ENCODE measurements at regions not wholly inside any gene's neighbourhood (a gene's known extent, or its start where the extent isn't known, plus 50 kb on each side); places are given as distances from the start of the nearest gene placed in this dataset.

DNA sequence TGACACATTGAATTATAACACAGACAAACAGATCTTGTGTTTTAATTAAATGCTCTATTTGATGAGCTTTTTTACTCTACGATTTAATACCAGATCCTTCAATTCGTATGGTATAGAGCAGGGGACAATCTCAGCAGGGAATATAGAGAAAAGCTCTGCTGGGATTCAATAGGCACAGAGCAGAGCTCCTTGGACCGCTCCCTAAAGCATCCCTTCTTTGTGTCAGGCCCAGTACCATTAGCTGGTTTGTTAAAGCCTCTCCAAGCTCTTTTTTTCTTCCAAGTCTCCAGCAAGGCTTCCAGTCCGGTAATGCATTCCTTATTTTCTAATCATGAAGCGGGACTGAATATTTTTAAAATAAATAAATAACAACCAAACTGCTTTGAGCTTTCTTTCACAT is 466.0 kb downstream of the NR4A2 start:
- TF ChIP-seq POLR2A (IDR thresholded peaks at IDR 0.05) (no peak), POLR2AphosphoS5 (IDR thresholded peaks at IDR 0.05) (no peak), EP300 (IDR thresholded peaks at IDR 0.05) (no peak)
- TF ChIP-seq, protein P1, sequence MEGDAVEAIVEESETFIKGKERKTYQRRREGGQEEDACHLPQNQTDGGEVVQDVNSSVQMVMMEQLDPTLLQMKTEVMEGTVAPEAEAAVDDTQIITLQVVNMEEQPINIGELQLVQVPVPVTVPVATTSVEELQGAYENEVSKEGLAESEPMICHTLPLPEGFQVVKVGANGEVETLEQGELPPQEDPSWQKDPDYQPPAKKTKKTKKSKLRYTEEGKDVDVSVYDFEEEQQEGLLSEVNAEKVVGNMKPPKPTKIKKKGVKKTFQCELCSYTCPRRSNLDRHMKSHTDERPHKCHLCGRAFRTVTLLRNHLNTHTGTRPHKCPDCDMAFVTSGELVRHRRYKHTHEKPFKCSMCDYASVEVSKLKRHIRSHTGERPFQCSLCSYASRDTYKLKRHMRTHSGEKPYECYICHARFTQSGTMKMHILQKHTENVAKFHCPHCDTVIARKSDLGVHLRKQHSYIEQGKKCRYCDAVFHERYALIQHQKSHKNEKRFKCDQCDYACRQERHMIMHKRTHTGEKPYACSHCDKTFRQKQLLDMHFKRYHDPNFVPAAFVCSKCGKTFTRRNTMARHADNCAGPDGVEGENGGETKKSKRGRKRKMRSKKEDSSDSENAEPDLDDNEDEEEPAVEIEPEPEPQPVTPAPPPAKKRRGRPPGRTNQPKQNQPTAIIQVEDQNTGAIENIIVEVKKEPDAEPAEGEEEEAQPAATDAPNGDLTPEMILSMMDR (IDR thresholded peaks at IDR 0.05) = no peak
- no peak overlapping the region for H3K4me3 ChIP-seq
- H3K9me3 ChIP-seq = no peaks in the 10 kb centered on the region
- H3K4me1 ChIP-seq = no peaks in the 10 kb centered on the region
- no peaks in the 10 kb centered on the region for H3K27me3 ChIP-seq
- no peaks in the 10 kb centered on the region for H3K36me3 ChIP-seq
- WGBS, 2 donors (ENCODE audit: low coverage in 1 of 2) = 82 to 89% methylated on average over 4 to 5 of the region's 5 CpGs
- H3K27ac ChIP-seq = no peak overlapping the region
- no peak for ATAC-seq

DNA sequence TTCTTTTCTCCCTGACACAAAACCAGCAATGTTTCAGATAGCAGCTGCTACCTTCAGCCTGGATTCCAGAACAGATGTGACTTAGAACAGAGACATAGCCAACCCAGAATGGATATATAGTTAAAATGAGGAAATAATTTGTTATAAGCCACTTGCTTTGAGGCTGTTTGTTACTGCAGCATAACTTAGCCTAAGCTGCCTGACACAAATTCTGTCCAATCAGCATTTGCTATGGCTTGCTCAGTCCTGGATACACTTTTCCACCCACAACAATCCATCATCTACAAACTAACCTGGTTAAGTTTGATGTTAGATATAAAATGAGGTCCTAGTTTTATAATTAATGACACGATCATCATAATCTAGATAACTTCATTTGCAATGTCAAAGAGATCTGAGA is 480.4 kb downstream of the NR4A2 start:
- TF ChIP-seq POLR2A (IDR thresholded peaks at IDR 0.05) (no peak), POLR2AphosphoS5 (IDR thresholded peaks at IDR 0.05) (no peak), EP300 (IDR thresholded peaks at IDR 0.05) (no peak)
- TF ChIP-seq, protein P1 (IDR thresholded peaks at IDR 0.05) = no peak
- ATAC-seq = no peak
- H3K27me3 ChIP-seq = no peaks in the 10 kb centered on the region
- H3K9me3 ChIP-seq = no peaks in the 10 kb centered on the region
- H3K4me1 ChIP-seq = no peaks in the 10 kb centered on the region
- no peak overlapping the region for H3K27ac ChIP-seq
- H3K4me3 ChIP-seq = no peak overlapping the region
- no peaks in the 10 kb centered on the region for H3K36me3 ChIP-seq
- 82 to 100% methylated on average over 1 of the region's 1 CpG for WGBS, 2 donors (ENCODE audit: low coverage in 1 of 2)

DNA sequence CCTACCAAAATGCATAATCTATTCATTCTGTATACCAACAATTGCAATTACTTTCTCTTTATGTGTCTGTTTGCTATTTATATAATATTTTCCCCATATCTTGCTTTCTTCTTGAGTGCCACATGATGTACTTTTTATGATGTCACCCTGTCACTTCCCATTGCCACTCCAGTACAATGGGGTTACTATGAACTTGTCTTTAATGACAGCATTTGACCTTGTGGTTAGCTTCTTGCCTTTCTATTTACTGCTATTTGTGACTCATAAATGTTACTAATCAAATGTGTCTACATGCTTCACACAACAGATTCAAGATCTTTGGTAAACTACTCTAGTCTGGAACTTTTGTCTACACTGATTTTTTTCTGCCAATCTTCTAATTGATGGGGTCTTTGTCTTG is 486.3 kb downstream of the NR4A2 start:
- no peak for ATAC-seq
- Histone ChIP-seq H3K27ac (no peak overlapping the region), H3K9me3 (no peaks in the 10 kb centered on the region), H3K36me3 (no peaks in the 10 kb centered on the region), H3K4me1 (no peaks in the 10 kb centered on the region), H3K27me3 (no peaks in the 10 kb centered on the region), H3K4me3 (no peak overlapping the region)
- TF ChIP-seq, protein P1 (IDR thresholded peaks at IDR 0.05) = no peak
- TF ChIP-seq POLR2AphosphoS5 (IDR thresholded peaks at IDR 0.05) (no peak), EP300 (IDR thresholded peaks at IDR 0.05) (no peak), POLR2A (IDR thresholded peaks at IDR 0.05) (no peak)

DNA sequence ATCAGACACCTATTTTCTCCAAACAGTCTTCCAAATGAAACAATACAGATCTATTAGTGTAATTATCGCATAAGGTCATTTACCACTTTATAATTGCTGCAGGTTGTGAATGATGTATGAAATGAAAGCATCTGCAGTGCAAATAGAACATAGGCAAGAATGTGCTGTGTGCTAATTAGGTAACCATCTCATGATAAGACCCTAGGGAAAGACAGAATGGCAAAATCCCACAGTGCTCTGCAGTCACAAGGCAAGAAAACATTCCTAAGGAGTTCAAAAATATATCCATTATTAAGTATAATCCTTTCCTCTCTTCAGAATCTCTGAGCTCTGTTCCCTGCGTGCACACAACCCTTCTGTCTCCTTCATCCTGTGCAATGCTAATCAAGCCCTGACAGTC is 488.1 kb downstream of the NR4A2 start:
- Histone ChIP-seq H3K4me1 (no peaks in the 10 kb centered on the region), H3K9me3 (no peaks in the 10 kb centered on the region), H3K27me3 (no peaks in the 10 kb centered on the region), H3K4me3 (no peak overlapping the region), H3K36me3 (no peaks in the 10 kb centered on the region), H3K27ac (no peak overlapping the region)
- WGBS, 2 donors (ENCODE audit: low coverage in 1 of 2) = 74 to 78% methylated on average over 2 of the region's 2 CpGs
- ATAC-seq = no peak
- TF ChIP-seq POLR2A (IDR thresholded peaks at IDR 0.05) (no peak), EP300 (IDR thresholded peaks at IDR 0.05) (no peak), POLR2AphosphoS5 (IDR thresholded peaks at IDR 0.05) (no peak)
- TF ChIP-seq, protein P1 (IDR thresholded peaks at IDR 0.05) = no peak

DNA sequence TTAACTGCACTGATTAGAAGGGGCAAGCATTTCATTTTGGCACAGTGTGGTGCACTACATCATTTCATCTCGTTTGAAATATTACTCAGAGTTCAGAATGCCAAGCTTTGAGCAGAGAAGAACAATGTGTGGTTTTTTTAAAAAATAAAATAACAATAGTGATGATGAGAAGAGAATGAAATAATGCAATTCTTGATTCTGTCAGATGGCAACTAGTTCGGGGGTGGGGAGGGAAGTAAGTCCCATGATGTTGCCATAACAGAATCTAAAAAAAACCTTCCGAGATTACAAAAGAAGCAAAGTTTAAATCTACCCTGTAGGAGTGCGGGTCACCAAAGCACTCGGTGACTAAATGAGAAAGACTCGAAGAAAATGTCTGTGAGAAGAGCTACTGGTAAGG is 490.4 kb downstream of the NR4A2 start:
- Histone ChIP-seq H3K27ac (no peak overlapping the region), H3K27me3 (no peaks in the 10 kb centered on the region), H3K4me3 (no peak overlapping the region), H3K9me3 (no peaks in the 10 kb centered on the region), H3K36me3 (no peaks in the 10 kb centered on the region), H3K4me1 (no peaks in the 10 kb centered on the region)
- 29 to 48% methylated on average over 6 of the region's 6 CpGs for WGBS, 2 donors (ENCODE audit: low coverage in 1 of 2)
- TF ChIP-seq POLR2A (IDR thresholded peaks at IDR 0.05) = no peak
- TF ChIP-seq, protein P1 (IDR thresholded peaks at IDR 0.05) = no peak
- no peak for TF ChIP-seq EP300 (IDR thresholded peaks at IDR 0.05)
- TF ChIP-seq POLR2AphosphoS5 (IDR thresholded peaks at IDR 0.05) = no peak
- no peak for ATAC-seq

All from gastroesophageal sphincter (tissue), 4 donors.